GM12878 (cell line): ENCODE measurements at regions not wholly inside any gene's neighbourhood (a gene's known extent, or its start where the extent isn't known, plus 50 kb on each side); places are given as distances from the start of the nearest gene placed in this dataset.

Experiments
- BACH1 ChIP-seq: fragments of 450-650 bp; IDR thresholded peaks from 2 replicates; pipeline ENCODE4 v1.6.1; 2017; ENCODE audit warnings: mild to moderate bottlenecking, borderline replicate concordance
- CTCF ChIP-seq, 3 experiments: IDR thresholded peaks in 2 of 3; conservative IDR thresholded peaks in 1 of 3; 2 replicates each; pipeline ENCODE4 v1.5.1; 2011; ENCODE audit warnings: low read depth in 3 of 3, low read length in 3 of 3, mild to moderate bottlenecking in 3 of 3, control low read depth in 2 of 3, moderate library complexity in 2 of 3, inconsistent platforms in 1 of 3, mixed read lengths in 1 of 3; ENCODE audit not compliant: control insufficient read depth in 2 of 3, insufficient read depth in 1 of 3; ENCODE audit errors: extremely low read depth in 1 of 3
- SKIL ChIP-seq: fragments of 450-650 bp; IDR thresholded peaks from 2 replicates; pipeline ENCODE4 v1.6.1; 2017; ENCODE audit warnings: mild to moderate bottlenecking, low read depth, inconsistent platforms; ENCODE audit not compliant: poor library complexity, severe bottlenecking

- TF ChIP-seq BACH1 (no peak), SKIL (no peak), CTCF (IDR thresholded peaks at IDR 0.05 in 2 of 3, conservative IDR thresholded peaks at IDR 0.05 in 1 of 3; ENCODE audit: control insufficient read depth in 2 of 3, extremely low read depth in 1 of 3, insufficient read depth in 1 of 3, low read depth in 3 of 3, low read length in 3 of 3) (no peak)
Observed at GRCh38 chr5:156147944-156148285, 179.0 kb upstream of the SGCD start.
